ENCODE measurements at regions not wholly inside any gene's neighbourhood (a gene's known extent, or its start where the extent isn't known, plus 50 kb on each side); places are given as distances from the start of the nearest gene placed in this dataset.

DNA sequence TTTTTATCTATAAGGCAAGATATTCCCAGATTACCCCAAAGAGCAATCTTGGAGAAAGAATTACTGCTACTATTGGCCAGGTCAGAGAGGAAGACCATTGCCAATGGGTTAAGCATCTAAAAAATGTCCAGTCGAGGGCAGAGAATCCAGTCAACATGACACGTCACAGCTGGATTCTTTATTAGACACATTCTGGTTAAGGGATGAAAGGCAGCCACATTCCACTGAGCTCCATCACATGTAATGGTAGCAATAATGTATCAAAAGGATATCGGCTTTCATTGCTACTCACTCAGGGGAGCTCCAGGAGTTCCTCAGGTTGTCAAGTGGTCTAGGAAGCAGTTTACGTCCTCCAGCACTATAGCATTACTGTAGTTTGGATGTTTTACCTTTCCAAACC lies 421.1 kb downstream of the PLOD2 start:
- Histone ChIP-seq H3K4me3 (replicated peaks in 1 of 4; ENCODE audit: control extremely low read depth in 1 of 4, insufficient read depth in 1 of 4, low read depth in 3 of 4, low read length in 4 of 4) (no peak overlapping the region), H3K36me3 (ENCODE audit: control insufficient read depth, insufficient read depth, low read length) (no peaks in the 10 kb centered on the region), H3K9ac (ENCODE audit: insufficient read depth, low read length) (no peak overlapping the region), H3K4me1 (ENCODE audit: control insufficient read depth, extremely low read depth, insufficient read depth, low read length) (no peaks in the 10 kb centered on the region), H2AFZ (ENCODE audit: low read length) (no peak overlapping the region), H3K79me2 (ENCODE audit: control insufficient read depth, insufficient read depth, low read length) (no peaks in the 10 kb centered on the region), H4K20me1 (ENCODE audit: control insufficient read depth, extremely low read depth, insufficient read depth, low read length) (no peaks in the 10 kb centered on the region), H3K4me2 (ENCODE audit: extremely low read depth, insufficient read depth, low read length) (no peak overlapping the region), H3K9me3 (ENCODE audit: control insufficient read depth, insufficient read depth, low read depth, low read length) (no peaks in the 10 kb centered on the region), H3K27ac (ENCODE audit: insufficient read depth, low read length) (no peak overlapping the region), H3K27me3 (ENCODE audit: control insufficient read depth, insufficient read depth, low read length) (no peaks in the 10 kb centered on the region)
- no peak for TF ChIP-seq EZH2 (IDR thresholded peaks at IDR 0.05; ENCODE audit: low read length, missing control alignments)
- TF ChIP-seq, protein P1, sequence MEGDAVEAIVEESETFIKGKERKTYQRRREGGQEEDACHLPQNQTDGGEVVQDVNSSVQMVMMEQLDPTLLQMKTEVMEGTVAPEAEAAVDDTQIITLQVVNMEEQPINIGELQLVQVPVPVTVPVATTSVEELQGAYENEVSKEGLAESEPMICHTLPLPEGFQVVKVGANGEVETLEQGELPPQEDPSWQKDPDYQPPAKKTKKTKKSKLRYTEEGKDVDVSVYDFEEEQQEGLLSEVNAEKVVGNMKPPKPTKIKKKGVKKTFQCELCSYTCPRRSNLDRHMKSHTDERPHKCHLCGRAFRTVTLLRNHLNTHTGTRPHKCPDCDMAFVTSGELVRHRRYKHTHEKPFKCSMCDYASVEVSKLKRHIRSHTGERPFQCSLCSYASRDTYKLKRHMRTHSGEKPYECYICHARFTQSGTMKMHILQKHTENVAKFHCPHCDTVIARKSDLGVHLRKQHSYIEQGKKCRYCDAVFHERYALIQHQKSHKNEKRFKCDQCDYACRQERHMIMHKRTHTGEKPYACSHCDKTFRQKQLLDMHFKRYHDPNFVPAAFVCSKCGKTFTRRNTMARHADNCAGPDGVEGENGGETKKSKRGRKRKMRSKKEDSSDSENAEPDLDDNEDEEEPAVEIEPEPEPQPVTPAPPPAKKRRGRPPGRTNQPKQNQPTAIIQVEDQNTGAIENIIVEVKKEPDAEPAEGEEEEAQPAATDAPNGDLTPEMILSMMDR (conservative IDR thresholded peaks at IDR 0.05 in 1 of 2, IDR thresholded peaks at IDR 0.05 in 1 of 2; ENCODE audit: low read depth in 1 of 2, low read length in 2 of 2): no peak
- peak; percentile 21 to 31 for DNase-seq (ENCODE audit: low read depth in 2 of 2)

DNA sequence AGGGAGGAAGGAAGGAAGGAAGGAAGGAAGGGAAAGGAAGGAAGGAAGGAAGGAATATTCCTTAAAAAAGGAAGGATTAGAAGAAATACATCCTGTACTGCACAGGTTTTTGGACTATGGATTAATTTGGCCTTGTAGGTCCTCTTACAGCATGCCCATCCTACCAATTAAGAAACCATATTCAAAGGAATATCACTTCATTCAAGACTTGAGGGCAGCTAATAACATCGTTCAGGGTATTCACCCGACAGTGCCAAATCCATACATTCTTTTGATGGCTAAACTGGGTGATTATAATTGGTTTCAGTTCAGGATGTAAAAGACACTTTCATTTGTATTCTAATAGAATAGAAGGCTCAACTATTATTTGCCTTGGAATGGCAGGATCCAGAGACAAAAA lies 410.3 kb downstream of the PLOD2 start:
- Histone ChIP-seq H2AFZ (ENCODE audit: low read length) (no peak overlapping the region), H3K9ac (ENCODE audit: insufficient read depth, low read length) (no peak overlapping the region), H3K79me2 (ENCODE audit: control insufficient read depth, insufficient read depth, low read length) (no peaks in the 10 kb centered on the region), H3K36me3 (ENCODE audit: control insufficient read depth, insufficient read depth, low read length) (no peaks in the 10 kb centered on the region), H3K9me3 (ENCODE audit: control insufficient read depth, insufficient read depth, low read depth, low read length) (no peaks in the 10 kb centered on the region), H3K4me3 (replicated peaks in 1 of 4; ENCODE audit: control extremely low read depth in 1 of 4, insufficient read depth in 1 of 4, low read depth in 3 of 4, low read length in 4 of 4) (no peak overlapping the region), H3K27ac (ENCODE audit: insufficient read depth, low read length) (no peak overlapping the region), H3K27me3 (ENCODE audit: control insufficient read depth, insufficient read depth, low read length) (no peaks in the 10 kb centered on the region), H4K20me1 (ENCODE audit: control insufficient read depth, extremely low read depth, insufficient read depth, low read length) (no peaks in the 10 kb centered on the region), H3K4me2 (ENCODE audit: extremely low read depth, insufficient read depth, low read length) (no peak overlapping the region), H3K4me1 (ENCODE audit: control insufficient read depth, extremely low read depth, insufficient read depth, low read length) (no peaks in the 10 kb centered on the region)
- TF ChIP-seq, protein P1 (conservative IDR thresholded peaks at IDR 0.05 in 1 of 2, IDR thresholded peaks at IDR 0.05 in 1 of 2; ENCODE audit: low read depth in 1 of 2, low read length in 2 of 2): no peak
- TF ChIP-seq EZH2 (IDR thresholded peaks at IDR 0.05; ENCODE audit: low read length, missing control alignments): no peak
- DNase-seq (ENCODE audit: low read depth in 2 of 2): no peak

DNA sequence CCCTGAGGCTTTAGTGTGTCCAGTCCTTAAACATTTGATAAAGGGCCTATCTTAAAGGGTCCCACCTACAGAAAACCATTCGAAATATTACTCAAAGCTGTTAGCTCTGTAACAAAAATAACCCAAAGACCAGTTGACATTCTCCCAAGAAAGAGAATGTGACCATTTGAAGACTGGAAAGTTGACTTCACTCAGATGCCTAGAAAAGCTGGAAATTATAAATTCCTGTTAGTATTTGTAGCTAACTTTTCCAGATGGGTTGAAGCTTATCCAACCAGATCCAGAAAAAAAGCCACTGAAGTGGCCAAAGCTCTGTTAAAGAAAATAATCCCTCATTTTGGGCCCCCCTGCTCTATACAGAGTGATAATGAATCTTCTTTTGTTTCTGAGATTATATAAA lies 408.4 kb downstream of the PLOD2 start:
- no peak for DNase-seq (ENCODE audit: low read depth in 2 of 2)

More for the DNA sequence above, 408.4 kb downstream of the PLOD2 start:
- H3K4me2 ChIP-seq (ENCODE audit: extremely low read depth, insufficient read depth, low read length): no peak overlapping the region
- no peaks in the 10 kb centered on the region for H3K9me3 ChIP-seq (ENCODE audit: control insufficient read depth, insufficient read depth, low read depth, low read length)
- no peaks in the 10 kb centered on the region for H3K36me3 ChIP-seq (ENCODE audit: control insufficient read depth, insufficient read depth, low read length)
- H2AFZ ChIP-seq (ENCODE audit: low read length): no peak overlapping the region
- H3K9ac ChIP-seq (ENCODE audit: insufficient read depth, low read length): no peak overlapping the region
- H3K27ac ChIP-seq (ENCODE audit: insufficient read depth, low read length): no peak overlapping the region
- no peak overlapping the region for H3K4me3 ChIP-seq (replicated peaks in 1 of 4; ENCODE audit: control extremely low read depth in 1 of 4, insufficient read depth in 1 of 4, low read depth in 3 of 4, low read length in 4 of 4)
- H3K79me2 ChIP-seq (ENCODE audit: control insufficient read depth, insufficient read depth, low read length): no peaks in the 10 kb centered on the region
- H4K20me1 ChIP-seq (ENCODE audit: control insufficient read depth, extremely low read depth, insufficient read depth, low read length): no peaks in the 10 kb centered on the region
- H3K4me1 ChIP-seq (ENCODE audit: control insufficient read depth, extremely low read depth, insufficient read depth, low read length): no peaks in the 10 kb centered on the region
- H3K27me3 ChIP-seq (ENCODE audit: control insufficient read depth, insufficient read depth, low read length): no peaks in the 10 kb centered on the region
- TF ChIP-seq, protein P1 (conservative IDR thresholded peaks at IDR 0.05 in 1 of 2, IDR thresholded peaks at IDR 0.05 in 1 of 2; ENCODE audit: low read depth in 1 of 2, low read length in 2 of 2): no peak
- TF ChIP-seq EZH2 (IDR thresholded peaks at IDR 0.05; ENCODE audit: low read length, missing control alignments): no peak
